ENCODE measurements at regions not wholly inside any gene's neighbourhood (a gene's known extent, or its start where the extent isn't known, plus 50 kb on each side); places are given as distances from the start of the nearest gene placed in this dataset.

GRCh38 chr14:83017296-83017695, 1483.6 kb upstream of the SEL1L start:
- no peak for TF ChIP-seq CTCF (IDR thresholded peaks at IDR 0.05; ENCODE audit: poor library complexity)
- no peak for TF ChIP-seq EZH2 (IDR thresholded peaks at IDR 0.05; ENCODE audit: borderline replicate concordance)
